Subcutaneous abdominal adipose tissue (tissue), 5 donors: ENCODE measurements at regions not wholly inside any gene's neighbourhood (a gene's known extent, or its start where the extent isn't known, plus 50 kb on each side); places are given as distances from the start of the nearest gene placed in this dataset.
A peak's percentile ranks its signal among the peaks of the same experiment; 100 is the strongest.

ENCODE experiments used
- H3K27ac ChIP-seq: one replicate; pipeline ENCODE4 v1.7.0; 2013; ENCODE audit warnings: low read depth, mild to moderate bottlenecking, inconsistent platforms, low read length, moderate library complexity
- H3K27me3 ChIP-seq, 5 donors: one replicate each; pipeline ENCODE4 v1.7.0; 2013; ENCODE audit warnings: low read length in 5 of 5, inconsistent platforms in 1 of 5; ENCODE audit not compliant: control insufficient read depth in 5 of 5, insufficient read depth in 4 of 5
- H3K36me3 ChIP-seq, 5 donors: one replicate each; pipeline ENCODE4 v1.7.0; 2013; ENCODE audit warnings: low read length in 5 of 5; ENCODE audit not compliant: control insufficient read depth in 5 of 5, insufficient read depth in 5 of 5
- H3K4me1 ChIP-seq, 5 donors: one replicate each; pipeline ENCODE4 v1.7.0; 2013; ENCODE audit warnings: low read length in 5 of 5, mild to moderate bottlenecking in 3 of 5, moderate library complexity in 1 of 5; ENCODE audit not compliant: control insufficient read depth in 5 of 5, insufficient read depth in 5 of 5
- H3K4me3 ChIP-seq, 5 donors: one replicate each; pipeline ENCODE4 v1.7.0; 2013; ENCODE audit warnings: low read length in 5 of 5, low read depth in 1 of 5
- H3K9ac ChIP-seq, 5 donors: one replicate each; pipeline ENCODE4 v1.7.0; 2013; ENCODE audit warnings: low read length in 5 of 5, mild to moderate bottlenecking in 4 of 5, moderate library complexity in 3 of 5
- H3K9me3 ChIP-seq, 5 donors: one replicate each; pipeline ENCODE4 v1.7.0; 2013; ENCODE audit warnings: low read length in 5 of 5; ENCODE audit not compliant: control insufficient read depth in 5 of 5
- donor health status: healthy.
- donor health status: healthy.
- donor health status: healthy.
- donor health status: healthy.
- donor health status: healthy.

- Histone ChIP-seq H3K9ac (peak overlapping the region in 2 of 5 donors; percentile 32 to 49), H3K36me3 (no peaks in the 10 kb centered on the region), H3K4me1 (peaks cover 0 to 26% (median 14%) of the 10 kb centered on the region in 5 donors), H3K4me3 (peak overlapping the region in 4 of 5 donors; percentile 43 to 54 (median 50)), H3K9me3 (no peaks in the 10 kb centered on the region), H3K27ac (peak overlapping the region; percentile 9), H3K27me3 (no peaks in the 10 kb centered on the region)
These were observed 112.2 kb upstream of the MBNL2 start for GRCh38 chr13:97109841-97110492.

- no peaks in the 10 kb centered on the region for H3K9me3 ChIP-seq
- H3K9ac ChIP-seq: no peak overlapping the region
- no peaks in the 10 kb centered on the region for H3K27me3 ChIP-seq
- no peaks in the 10 kb centered on the region for H3K36me3 ChIP-seq
- H3K4me3 ChIP-seq: no peak overlapping the region
- no peak overlapping the region for H3K27ac ChIP-seq
- H3K4me1 ChIP-seq: peaks cover 2 to 31% (median 19%) of the 10 kb centered on the region in 5 donors
These were observed 111.2 kb upstream of the MBNL2 start for GRCh38 chr13:97110936-97111335.

- peaks cover 2 to 37% (median 19%) of the 10 kb centered on the region in 5 donors for H3K4me1 ChIP-seq
These were observed 110.4 kb upstream of the MBNL2 start for GRCh38 chr13:97111756-97112155.

GRCh38 chr13:97112446-97113152 lies 109.5 kb upstream of the MBNL2 start:
- Histone ChIP-seq H3K27ac (no peak overlapping the region), H3K9me3 (no peaks in the 10 kb centered on the region), H3K9ac (no peak overlapping the region), H3K36me3 (no peaks in the 10 kb centered on the region), H3K27me3 (no peaks in the 10 kb centered on the region), H3K4me1 (peaks cover 2 to 37% (median 19%) of the 10 kb centered on the region in 5 donors), H3K4me3 (no peak overlapping the region)

More at GRCh38 chr13:97111756-97112155, 110.4 kb upstream of the MBNL2 start:
- Histone ChIP-seq H3K4me3 (no peak overlapping the region), H3K9ac (no peak overlapping the region), H3K9me3 (no peaks in the 10 kb centered on the region), H3K27me3 (no peaks in the 10 kb centered on the region), H3K36me3 (no peaks in the 10 kb centered on the region), H3K27ac (no peak overlapping the region)

GRCh38 chr13:97113231-97114001 lies 108.7 kb upstream of the MBNL2 start:
- no peaks in the 10 kb centered on the region for H3K9me3 ChIP-seq
- peaks cover 2 to 34% (median 19%) of the 10 kb centered on the region in 5 donors for H3K4me1 ChIP-seq
- H3K27ac ChIP-seq: no peak overlapping the region
- H3K27me3 ChIP-seq: no peaks in the 10 kb centered on the region
- H3K9ac ChIP-seq: no peak overlapping the region
- H3K36me3 ChIP-seq: no peaks in the 10 kb centered on the region
- H3K4me3 ChIP-seq: no peak overlapping the region

GRCh38 chr13:97114651-97115050 lies 107.5 kb upstream of the MBNL2 start:
- Histone ChIP-seq H3K9ac (peak overlapping the region in 1 of 5 donors; percentile 36), H3K4me1 (peaks cover 2 to 24% (median 15%) of the 10 kb centered on the region in 5 donors), H3K36me3 (no peaks in the 10 kb centered on the region), H3K4me3 (peak overlapping the region in 3 of 5 donors; percentile 27 to 29 (median 28)), H3K9me3 (no peaks in the 10 kb centered on the region), H3K27ac (peak overlapping the region; percentile 61), H3K27me3 (no peaks in the 10 kb centered on the region)

GRCh38 chr13:97116754-97117153 lies 105.4 kb upstream of the MBNL2 start:
- Histone ChIP-seq H3K9me3 (no peaks in the 10 kb centered on the region), H3K4me1 (peaks cover 2 to 17% (median 14%) of the 10 kb centered on the region in 5 donors), H3K4me3 (no peak overlapping the region), H3K27me3 (no peaks in the 10 kb centered on the region), H3K9ac (no peak overlapping the region), H3K36me3 (no peaks in the 10 kb centered on the region), H3K27ac (peak overlapping the region; percentile 12)

- Histone ChIP-seq H3K36me3 (no peaks in the 10 kb centered on the region), H3K9ac (no peak overlapping the region), H3K9me3 (no peaks in the 10 kb centered on the region), H3K4me3 (no peak overlapping the region), H3K4me1 (peaks cover 2 to 17% (median 14%) of the 10 kb centered on the region in 5 donors), H3K27me3 (no peaks in the 10 kb centered on the region), H3K27ac (no peak overlapping the region)
These were observed 104.7 kb upstream of the MBNL2 start for GRCh38 chr13:97117388-97117910.

- no peak overlapping the region for H3K9ac ChIP-seq
These were observed 102.2 kb upstream of the MBNL2 start for GRCh38 chr13:97119943-97120342.

More at GRCh38 chr13:97119943-97120342, 102.2 kb upstream of the MBNL2 start:
- no peaks in the 10 kb centered on the region for H3K27me3 ChIP-seq
- peaks cover 2 to 23% (median 20%) of the 10 kb centered on the region in 5 donors for H3K4me1 ChIP-seq
- H3K9me3 ChIP-seq: no peaks in the 10 kb centered on the region
- no peak overlapping the region for H3K4me3 ChIP-seq
- no peak overlapping the region for H3K27ac ChIP-seq
- no peaks in the 10 kb centered on the region for H3K36me3 ChIP-seq
